CD4-positive, alpha-beta T cell treated with Interleukin-1 beta for 1 hour (primary cell): ENCODE measurements at regions not wholly inside any gene's neighbourhood (a gene's known extent, or its start where the extent isn't known, plus 50 kb on each side); places are given as distances from the start of the nearest gene placed in this dataset.
"Not testable (repeated sequence)": the region's sequence is repeated elsewhere in the genome, so short reads cannot be mapped to it uniquely, and the experiment has no call there.

ENCODE experiments used
- DNase-seq, 2 donors: peaks; one replicate each; pipeline ENCODE4 v3.0.0-alpha.2; 2020 to 2022

DNA sequence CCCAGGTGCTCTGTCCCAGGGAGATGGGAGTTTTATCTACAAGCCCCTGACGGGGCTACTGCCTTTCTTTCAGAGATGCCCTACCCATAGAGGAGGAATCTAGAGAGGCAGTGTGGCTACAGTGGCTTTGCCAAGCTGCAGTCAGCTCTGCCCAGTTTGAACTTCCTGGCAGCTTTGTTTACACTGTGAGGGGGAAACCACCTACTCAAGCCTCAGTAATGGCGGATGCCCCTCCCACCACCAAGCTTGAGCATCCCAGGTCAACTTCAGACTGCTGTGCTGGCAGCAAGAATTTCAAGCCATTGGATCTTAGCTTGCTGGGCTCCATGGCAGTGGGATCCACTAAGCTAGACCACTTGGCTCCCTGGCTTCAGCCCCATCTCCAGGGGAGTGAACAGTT is 53.1 kb upstream of the TMEM252 start:
- peak in 1 of 2 donors; percentile 13 for DNase-seq

DNA sequence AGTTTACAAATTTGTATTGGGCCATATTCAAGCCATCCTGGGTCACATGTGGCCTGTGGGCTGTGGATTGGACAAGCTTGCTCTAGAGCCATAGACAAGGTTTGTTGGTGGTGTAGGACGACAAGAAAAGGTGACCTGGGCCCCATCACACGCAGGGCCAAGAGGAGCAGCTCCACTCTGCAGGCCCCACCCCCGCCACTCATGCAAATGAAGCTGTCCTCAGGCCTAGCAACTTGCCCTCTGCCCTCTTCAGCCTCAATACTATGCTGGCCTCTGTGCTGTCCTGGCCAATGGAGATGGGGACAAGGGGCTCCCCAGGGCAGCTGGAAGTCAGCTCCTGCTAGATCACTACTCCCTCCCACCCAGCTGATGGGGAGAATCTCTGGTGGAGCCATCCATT is 55.2 kb upstream of the TMEM252 start:
- no peak for DNase-seq

DNA sequence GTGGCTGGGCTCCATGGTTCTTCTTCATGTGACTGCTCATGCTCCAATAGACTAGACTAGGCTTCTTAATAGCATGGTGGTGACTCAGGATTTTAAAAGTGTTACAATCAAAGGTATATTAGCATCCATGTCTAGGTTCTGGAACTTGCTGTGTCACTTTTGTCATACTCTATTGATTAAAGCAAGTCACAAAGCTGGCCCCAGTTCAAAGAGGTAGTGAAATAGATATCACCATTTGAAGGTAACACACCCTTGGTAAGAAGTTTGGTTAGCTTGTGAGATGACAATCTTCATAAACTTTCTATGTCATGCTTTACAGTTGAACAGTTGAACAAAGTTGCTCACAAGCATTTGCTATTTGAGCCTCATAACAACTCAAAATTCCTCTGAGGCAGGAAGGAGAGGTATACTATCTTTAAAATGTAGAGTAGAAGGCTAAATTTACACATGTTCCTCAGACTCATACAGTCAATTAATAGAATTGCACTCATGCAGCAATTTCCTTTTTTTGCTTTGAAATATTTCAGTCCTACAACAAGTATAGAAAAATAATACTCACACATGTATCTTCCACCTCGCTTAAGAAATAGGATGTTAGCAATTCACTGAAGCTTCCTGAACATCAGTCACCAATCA is 56.8 kb upstream of the TMEM252 start:
- DNase-seq = no peak

DNA sequence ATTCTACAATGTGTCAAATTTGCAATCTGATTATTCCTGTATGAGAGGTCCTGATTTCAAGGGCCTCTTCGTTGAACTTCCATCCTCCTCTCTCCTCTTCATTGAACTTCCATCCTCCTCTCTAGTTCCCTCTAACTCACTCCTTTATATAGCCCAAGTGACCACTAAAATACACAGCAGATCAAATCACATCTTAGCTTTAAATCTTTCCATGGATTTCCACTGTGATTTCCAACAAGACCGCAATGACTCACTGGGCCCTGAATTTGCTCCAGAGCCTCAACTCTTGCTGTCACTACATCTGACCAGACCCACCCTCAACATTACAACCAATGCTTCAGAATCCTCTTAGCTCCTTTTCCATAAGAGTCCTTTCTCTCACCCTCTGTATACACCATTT is 59.1 kb upstream of the TMEM252 start:
- DNase-seq = no peak

DNA sequence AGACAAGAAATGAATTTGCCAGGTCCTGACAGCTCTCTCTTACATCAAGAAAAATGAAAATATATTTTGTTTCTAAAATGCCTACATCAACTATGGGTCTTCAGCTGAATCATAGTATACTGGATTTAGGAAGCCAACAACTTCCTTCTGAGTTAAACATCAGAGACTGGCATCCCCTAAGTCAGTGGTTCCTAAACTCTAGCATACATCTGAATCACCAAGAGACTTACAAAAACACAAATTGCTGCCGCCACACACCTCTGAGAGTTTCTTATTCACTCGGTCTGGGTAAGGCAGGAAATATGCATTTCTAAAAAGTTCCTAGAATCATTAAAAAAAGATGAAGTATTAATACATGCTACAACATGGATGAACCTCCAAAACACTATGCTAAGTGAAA is 60.4 kb upstream of the TMEM252 start:
- DNase-seq = no peak

DNA sequence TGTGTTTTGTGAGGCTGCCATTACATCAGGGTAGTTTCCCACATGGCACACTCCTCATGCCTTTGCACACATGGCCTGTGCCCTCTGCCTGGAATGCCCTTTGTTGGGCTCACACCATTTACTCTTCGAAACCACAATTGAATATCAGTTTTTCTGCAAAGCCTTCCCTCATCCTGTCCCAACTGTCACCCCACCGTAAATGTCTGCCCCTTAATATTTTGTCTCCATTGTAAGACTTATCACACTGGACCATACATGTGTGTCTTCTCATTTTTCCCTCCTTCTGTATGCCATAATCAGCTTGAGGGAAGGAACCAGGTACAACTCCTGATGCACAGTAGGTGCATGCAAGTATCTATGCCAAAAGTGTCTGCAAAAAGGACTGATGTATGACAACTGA is 62.7 kb upstream of the TMEM252 start:
- DNase-seq = no peak

DNA sequence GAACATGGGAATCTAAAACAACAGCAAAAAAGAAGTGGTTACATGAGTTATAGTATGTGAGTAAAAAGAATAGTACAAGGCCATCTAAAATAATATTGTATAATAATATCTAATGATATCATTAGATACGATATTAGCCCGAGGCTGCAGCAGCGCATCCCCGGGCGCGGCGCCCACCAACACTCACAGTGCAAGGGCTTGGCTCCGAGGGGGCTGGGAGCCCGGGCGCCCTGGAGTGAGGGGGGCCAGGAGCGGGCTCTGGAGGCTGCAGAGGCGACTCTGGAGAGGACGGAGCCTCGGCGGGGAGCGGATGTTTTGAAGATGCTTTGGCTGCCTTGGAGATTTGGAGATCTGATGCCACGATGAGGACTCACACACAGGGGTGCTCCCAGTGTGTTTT is 68.1 kb upstream of the TMEM252 start:
- no peak for DNase-seq

DNA sequence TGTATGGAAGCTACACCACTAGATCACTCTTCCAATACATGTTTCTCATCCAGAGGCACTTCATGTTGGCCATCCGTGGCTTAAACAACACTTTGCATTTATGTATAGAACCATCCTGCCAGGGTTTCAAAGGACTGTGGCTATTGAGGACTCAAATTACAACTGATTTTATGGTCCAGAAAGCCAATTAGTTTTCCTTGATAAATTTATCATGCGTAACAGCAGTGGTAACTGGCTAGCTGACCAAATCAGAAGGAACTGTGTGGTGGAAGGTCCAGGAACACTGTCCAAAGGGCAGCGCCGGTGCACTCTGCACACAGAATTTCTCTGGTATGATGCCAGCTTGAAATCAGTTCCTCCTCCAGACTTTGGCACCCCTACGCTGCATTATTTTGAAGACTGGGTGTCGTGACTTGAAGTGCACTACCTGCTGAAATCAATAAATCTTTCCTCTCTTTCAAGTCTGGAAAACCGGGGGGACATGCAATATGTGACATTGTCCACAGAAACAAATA is 69.3 kb upstream of the TMEM252 start:
- DNase-seq = no peak

DNA sequence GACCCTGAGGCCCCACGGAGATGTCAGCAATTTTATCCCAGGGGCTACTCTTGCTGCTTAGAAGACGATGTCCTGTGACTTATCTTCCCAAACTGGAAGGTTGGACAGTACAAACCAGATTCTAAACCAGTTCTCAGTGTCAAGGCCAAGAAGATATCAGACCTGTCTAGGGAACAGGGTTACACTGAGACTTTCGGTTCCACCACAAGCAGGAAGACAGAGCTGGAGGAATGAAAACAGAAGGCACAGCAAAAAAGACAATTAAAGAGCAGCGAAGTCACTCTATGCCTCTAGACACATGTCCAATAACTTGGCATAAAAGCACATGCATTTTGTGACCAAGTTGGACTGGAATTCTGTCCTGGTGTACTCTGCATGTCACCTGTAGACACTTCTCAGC is 73.4 kb upstream of the TMEM252 start:
- no peak for DNase-seq

DNA sequence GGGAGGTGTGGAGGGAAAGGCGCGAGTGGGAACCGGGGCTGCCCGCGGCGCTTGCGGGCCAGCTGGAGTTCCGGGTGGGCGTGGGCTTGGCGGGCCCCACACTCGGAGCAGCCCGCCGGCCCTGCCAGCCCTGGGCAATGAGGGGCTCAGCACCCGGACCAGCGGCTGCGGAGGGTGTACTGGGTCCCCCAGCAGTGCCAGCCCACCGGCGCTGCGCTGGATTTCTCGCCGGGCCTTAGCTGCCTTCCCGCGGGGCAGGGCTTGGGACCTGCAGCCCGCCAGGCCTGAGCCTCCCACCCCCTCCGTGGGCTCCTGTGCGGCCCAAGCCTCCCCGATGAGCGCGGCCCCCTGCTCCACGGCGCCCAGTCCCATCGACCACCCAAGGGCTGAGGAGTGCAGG is 76.3 kb upstream of the TMEM252 start:
- DNase-seq = not testable (repeated sequence)

DNA sequence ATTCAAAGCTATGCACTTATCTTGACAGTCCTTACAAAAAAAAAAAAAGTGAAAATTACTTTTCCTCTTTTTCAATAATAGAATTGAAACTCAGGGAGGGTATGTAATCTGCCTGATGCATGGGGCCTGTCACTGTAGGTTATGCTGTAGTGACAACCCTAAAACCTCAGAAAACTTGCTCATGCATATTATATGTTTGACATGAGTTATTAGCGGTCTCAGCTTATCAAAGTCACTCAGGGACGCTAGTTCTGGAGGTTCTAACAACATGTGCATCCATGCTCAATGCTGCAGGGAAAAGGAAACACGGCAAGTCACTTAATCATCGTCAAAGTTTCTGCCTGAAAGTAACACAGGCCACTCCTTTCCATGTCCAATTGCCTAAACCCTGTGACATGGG is 78.4 kb upstream of the TMEM252 start:
- no peak for DNase-seq

DNA sequence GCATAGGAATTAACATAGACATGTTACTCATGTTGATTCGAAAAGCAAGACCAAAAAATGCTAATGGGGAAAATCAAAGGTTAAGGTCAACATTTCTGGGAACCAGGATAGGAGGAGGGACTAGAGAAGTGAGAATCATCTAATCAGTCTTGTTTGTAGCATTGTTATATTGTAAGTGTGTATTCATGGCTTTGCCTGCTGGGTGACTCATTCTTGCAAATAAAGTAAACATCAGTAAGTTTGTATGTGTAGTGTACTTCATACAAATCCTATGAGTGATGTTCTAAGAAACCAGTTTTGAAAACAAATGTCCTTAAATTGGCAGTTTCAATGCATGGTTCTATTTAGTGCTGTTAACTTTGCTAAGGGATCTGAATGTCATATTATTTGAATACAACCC is 79.0 kb upstream of the TMEM252 start:
- no peak for DNase-seq

DNA sequence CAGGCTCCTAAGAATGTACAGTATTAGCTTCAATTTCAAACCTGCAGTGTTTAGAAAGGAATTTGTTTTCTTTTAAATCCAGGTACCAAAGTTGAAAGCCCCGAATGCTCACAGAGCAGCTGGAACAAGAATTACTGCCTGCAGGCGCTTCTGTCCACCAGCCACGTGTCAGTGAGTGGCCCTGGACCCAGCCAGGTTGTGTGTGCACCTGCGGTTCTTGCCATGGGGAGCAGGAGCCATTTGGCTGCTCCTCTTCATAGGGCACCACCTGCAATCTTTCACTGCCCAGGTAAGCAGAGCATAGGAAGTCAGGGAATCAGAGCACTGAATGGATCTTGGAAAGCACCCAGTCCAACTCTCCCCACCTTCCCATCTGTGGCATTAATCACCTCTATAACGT is 79.5 kb upstream of the PIP5K1B start:
- no peak for DNase-seq

DNA sequence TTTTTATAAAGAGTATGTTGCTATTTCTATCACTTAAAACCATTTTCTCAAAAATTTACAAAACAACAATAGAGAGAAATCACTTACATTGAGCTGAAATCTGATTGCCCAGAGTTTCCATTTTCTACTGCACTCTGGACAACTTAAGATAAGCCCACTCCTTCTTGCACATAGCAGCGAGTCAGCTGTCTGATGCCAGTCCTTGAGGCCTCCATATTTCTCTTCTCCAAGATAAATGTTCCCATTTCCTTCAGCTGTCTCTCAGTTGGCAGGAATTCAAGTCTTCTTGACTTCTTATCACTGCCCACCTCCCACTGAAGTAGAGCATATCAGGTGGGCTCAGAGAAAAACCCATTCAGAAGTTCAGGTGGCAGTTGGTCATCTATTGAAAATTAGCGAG is 78.5 kb upstream of the PIP5K1B start:
- DNase-seq = no peak

DNA sequence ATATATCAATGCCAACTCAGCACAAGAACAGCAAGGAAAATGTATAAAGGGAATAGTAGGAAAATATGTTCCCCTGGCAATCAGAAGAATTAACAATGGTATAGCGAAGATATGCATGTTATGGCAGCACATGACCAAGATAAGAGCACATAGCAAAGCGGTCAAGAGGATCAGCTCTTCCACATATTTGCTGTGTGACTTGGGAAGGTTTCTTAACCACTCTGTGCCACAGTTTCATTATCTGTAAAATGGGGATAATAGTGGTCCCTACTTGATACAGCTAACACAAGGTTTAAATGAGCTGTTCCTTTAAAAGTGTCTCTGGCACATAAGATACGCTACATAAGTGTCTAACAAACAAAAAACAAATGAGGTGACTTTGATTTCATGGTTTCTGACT is 77.9 kb upstream of the PIP5K1B start:
- DNase-seq = no peak

DNA sequence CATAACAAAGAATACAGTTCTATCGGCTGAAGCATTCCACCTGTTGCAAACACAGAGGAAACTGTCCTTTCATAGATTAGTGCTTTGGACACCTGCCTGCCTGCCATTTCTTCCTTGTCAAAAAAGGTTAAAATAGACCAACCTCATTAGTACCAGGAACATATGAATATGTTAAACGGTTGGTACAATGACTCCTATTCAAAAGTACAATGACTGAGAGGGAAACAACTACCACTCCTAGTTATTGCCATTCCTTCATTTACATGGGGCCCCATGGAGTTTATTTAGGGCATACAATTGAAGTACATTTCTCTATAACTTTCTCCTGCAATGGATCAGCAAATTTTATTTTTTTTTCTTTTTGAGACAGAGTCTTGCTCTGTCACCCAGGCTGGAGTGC is 77.4 kb upstream of the PIP5K1B start:
- DNase-seq = no peak

DNA sequence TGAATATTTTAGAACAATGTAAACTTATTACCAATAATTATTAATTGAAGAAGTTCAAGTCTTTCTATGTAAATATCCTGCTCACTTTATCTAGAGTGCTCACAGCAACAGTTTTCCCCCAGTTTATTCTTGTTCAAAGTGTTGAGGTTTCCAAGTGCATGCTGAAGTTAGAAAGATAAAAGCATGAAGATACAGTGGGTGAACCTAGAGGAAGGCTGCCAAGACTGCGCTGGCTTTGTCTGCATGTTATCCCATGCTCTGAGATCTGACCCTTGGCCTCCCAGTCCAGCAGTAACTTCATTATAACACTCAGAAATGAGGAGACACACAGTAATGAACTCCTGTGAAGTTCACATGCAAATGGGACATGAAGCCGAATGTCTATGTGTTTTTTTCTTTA is 76.0 kb upstream of the PIP5K1B start:
- DNase-seq = no peak

DNA sequence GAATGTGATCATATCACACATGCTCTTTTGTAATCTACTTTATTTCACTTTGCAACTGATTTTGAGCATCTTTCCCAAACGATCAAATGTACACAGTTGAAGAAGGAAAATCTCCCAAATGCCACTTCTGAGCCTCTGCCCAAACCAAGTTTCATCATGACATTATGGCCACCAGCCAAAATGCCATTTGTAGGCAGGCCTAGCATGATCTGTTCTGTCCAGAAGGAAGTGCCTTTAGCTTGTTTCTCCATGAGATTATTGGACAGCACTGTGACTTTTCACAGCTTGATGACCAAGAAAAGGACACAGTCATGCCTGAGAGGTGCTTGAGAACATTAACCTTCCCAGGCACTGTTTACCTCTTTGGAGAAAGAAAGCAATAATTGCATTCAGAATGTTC is 73.2 kb upstream of the PIP5K1B start:
- DNase-seq = no peak

DNA sequence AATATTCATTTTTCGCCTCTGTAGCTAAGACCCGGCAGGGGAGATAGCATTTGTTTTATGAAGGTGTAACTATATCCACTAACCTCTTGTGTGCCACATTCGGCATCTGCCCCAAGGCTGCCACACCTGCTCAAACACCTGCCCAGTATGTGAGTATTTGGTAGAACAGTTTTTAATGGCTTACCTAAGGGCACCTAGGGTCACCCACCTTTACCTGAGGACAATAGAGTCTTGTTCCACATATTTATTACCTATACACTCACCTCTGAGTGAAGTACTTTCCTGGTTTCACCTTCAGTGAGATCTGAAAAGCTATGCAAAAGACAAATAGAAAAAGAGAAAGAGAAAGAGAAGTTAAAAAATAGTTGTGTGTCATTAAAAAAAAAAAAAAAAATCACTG is 68.0 kb upstream of the PIP5K1B start:
- no peak for DNase-seq

DNA sequence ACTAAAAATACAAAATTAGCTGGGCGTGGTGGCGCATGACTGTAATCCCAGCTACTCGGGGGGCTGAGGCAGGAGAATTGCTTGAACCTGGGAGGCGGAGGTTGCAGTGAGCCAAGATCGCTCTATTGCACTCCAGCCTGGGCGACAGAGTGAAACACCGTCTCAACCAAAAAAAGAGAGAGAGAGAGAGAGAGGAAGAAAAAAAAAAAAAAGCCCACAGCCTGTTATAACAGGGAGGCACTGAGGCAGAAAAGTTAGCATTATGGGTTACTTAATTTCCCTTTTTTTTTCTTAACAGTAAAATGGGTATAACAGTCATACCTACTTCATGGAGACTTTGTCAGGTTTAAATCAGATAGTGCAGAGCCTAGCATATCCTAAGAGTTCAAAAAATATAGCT is 65.8 kb upstream of the PIP5K1B start:
- DNase-seq = not testable (repeated sequence)

DNA sequence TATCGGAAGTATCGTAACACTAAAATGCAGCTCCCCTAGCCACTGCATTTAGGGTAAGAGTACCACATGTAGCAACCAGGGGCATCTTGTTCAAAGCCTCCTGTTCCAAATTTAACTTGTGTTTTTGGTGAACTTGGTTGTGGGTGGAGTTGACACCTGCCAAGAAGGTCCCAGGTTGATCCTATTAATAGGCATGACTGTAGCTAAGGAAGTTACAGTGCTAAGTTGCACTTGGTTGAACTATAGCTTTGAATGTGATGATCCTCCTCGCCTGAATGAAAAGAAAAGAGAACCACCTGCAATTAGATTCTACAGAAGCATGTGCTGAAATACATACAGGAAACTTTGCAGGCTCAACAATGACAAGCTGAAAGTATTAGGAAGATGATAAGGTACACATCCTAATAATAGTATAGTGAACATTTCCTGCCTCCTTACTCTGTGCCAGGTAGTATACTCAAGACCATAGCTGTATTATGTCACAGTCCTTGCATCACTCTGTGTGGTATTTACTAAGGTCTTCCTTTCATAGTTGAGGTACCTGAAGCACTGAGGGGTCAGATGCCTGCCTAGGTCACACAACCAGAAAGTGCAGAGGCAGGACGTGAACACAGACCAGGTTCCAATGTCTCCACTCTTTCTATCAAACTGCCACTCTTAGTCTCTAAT is 64.5 kb upstream of the PIP5K1B start:
- DNase-seq = peak in 1 of 2 donors; percentile 46

DNA sequence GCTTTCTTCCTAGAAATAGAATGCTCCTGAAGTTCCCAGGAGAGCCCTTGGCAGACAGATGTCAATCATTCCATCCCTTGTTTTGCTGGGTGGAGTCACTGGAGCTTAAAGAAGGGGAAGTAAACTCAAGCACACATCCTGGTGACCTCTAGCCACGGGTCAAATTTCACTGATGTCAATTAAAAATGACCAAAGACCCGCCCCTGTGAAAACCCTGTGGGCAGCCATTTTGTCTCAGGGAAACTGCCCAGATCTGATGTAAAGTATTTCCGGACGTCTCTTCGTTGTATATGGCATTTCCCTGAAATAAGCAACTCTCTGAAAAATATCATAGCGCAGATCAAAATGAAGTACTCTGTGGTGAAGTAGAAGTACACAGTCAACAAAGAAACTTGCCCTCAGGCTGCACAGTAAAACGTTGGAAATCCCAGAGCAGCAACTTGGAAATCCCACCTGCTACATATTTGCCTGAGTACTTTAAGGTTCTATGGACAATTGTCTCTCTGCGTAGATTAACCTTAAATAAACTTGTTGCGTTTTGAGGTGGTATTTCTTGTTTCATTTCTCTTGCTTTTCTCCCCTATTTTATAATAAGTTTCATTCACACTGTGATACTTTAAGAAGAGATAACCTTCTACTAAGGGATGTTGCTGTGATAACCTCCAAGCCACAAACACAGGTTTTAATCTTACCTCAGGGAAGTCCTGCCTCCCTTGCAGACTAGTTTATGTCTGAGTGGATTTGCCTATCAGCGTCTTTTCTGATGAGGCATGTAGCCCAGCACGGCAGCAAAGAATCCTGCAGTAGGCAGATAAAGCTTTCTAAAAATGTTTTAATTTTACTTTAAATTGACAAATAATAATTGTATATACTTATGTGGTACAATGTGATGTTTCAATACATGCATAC is 60.9 kb upstream of the PIP5K1B start:
- DNase-seq = peak in 1 of 2 donors; percentile 43

DNA sequence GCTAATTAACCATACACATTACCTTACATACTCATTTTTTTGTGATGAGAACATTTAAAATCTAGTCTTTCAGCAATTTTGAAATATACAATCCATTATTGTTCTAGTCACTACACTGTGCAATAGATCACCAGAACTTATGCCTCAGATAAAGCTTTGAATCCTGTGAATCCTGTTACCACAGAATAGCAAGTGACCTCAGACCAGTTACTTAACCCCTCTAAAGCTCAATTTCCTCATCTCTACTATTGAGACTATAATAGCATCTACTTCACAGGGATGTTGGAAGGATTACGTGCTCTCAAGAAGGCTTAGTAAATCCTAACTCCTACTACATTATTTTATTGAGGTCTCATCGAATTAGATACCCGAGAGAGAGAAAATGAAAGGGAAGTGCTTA is 60.2 kb upstream of the PIP5K1B start:
- DNase-seq = no peak

DNA sequence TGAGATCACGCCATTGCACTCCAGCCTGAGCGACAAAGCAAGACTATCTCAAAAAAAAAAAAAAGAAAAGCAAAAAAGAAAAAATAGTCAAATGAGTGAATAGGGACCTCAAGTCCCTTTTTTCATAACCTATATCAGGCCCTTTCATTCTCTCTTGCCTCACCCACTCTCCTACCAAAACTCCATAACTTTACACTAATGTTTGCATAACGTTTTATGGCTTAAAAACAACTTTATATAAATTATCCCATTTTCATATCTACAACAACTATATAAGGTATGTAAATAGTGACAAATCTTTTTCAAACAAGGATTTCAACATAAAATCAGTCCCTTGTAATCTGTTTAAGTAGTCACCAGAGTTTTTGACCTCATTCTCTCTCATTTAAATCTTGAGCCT is 56.9 kb upstream of the PIP5K1B start:
- DNase-seq = no peak
